SK-N-MC (cell line): ENCODE measurements at regions not wholly inside any gene's neighbourhood (a gene's known extent, or its start where the extent isn't known, plus 50 kb on each side); places are given as distances from the start of the nearest gene placed in this dataset.

ENCODE experiments used
- EZH2 ChIP-seq: fragments of 200-600 bp; sonication (generic); IDR thresholded peaks from one replicate; pipeline ENCODE4 v1.6.1; 2017; ENCODE audit warnings: antibody characterized with exemption
- FOXP2 ChIP-seq: optimal IDR thresholded peaks from 2 replicates; pipeline ENCODE3; 2011; ENCODE audit warnings: mild to moderate bottlenecking, moderate library complexity; ENCODE audit not compliant: insufficient read depth; ENCODE audit errors: extremely low read length, control extremely low read depth
- POLR2AphosphoS5 ChIP-seq: IDR thresholded peaks from 2 replicates; pipeline ENCODE4 v1.6.1; 2012; ENCODE audit warnings: mild to moderate bottlenecking, low read depth, low read length, borderline replicate concordance

DNA sequence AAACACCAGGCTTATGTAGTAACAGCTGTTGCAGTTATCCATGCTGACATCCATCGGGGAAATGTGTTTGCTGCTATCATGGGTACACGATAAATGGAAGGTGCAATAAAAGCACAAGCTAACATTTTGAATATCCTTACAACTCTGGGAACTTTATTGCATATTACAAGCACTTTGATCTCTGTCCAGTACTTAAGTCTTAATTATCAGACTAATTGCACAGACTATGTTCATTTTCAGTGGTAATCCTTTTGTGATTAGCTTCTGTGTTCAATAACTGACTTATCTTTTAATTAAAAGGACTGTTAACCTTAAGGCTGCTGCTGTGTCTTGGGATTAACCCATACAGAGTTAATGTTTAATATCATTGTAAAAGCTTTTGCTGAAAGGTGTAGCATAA lies 101.4 kb upstream of the ATP5MC3 start:
- TF ChIP-seq POLR2AphosphoS5 (no peak), EZH2 (no peak), FOXP2 (no peak)
